GM18499 (cell line): ENCODE measurements at regions not wholly inside any gene's neighbourhood (a gene's known extent, or its start where the extent isn't known, plus 50 kb on each side); places are given as distances from the start of the nearest gene placed in this dataset.

Experiments
- ATAC-seq: cut with Tn5 transposase; IDR thresholded peaks from one replicate; pipeline ENCODE4 v1.9.1; 2021; ENCODE audit warnings: moderate number of reproducible peaks; ENCODE audit not compliant: insufficient read depth, unreplicated experiment

DNA sequence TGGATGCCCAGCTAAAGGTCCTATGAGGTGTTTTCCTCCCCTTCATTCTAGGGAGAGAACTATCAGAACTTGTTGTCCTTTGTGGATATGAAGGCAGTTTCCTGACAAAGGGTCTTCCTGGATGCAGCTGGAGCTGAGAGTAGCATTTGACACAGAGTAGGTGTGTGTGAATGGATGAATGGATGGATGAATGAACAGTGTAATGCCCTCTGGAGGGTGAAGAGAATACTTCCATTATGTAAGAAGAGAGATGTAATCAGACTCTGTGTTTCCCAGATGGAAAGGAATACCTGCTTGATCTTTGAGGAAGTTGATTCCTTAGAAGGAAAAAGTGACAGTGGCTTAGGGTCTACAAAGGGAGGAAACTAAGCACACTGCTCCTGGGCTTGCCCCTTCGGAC is 55.4 kb upstream of the AADAT start:
- no peak for ATAC-seq

- ATAC-seq = no peak
Measured at GRCh38 chr4:170139764-170140163, 50.0 kb upstream of the AADAT start.
